ENCODE measurements at regions not wholly inside any gene's neighbourhood (a gene's known extent, or its start where the extent isn't known, plus 50 kb on each side); places are given as distances from the start of the nearest gene placed in this dataset.

DNA sequence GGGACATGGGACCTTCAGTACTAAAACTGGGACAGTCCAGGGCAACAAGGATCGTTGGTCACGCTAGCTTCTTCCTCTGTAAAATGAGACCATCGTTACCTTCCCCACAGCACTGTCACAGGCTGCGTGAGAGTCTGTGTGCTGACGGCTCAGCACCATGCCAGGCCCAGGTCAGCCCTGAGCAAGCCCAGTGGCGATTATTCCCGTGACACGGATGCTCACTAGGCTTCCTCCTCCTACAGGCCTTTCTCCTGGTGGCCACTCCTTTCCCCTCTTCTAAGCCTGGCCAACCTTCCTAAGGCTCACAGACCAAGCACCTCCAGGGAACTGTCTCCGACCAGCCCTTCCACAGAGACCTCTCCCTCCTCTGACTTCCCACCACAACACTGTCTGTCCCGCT, 69.3 kb upstream of the RUNX3 start:
- Histone ChIP-seq H3K27ac (no peak overlapping the region), H3K36me3 (no peaks in the 10 kb centered on the region), H3K4me3 (no peak overlapping the region), H3K27me3 (no peaks in the 10 kb centered on the region), H3K9me3 (no peaks in the 10 kb centered on the region), H3K4me1 (no peaks in the 10 kb centered on the region)
- DNase-seq (no peak), FAIRE-seq (no peak), ATAC-seq (no peak)
- 79 to 87% methylated on average over 10 of the region's 10 CpGs for WGBS, 2 donors
- intact Hi-C loops (cut with DNase I): no loop called here
- TF ChIP-seq, protein P1, sequence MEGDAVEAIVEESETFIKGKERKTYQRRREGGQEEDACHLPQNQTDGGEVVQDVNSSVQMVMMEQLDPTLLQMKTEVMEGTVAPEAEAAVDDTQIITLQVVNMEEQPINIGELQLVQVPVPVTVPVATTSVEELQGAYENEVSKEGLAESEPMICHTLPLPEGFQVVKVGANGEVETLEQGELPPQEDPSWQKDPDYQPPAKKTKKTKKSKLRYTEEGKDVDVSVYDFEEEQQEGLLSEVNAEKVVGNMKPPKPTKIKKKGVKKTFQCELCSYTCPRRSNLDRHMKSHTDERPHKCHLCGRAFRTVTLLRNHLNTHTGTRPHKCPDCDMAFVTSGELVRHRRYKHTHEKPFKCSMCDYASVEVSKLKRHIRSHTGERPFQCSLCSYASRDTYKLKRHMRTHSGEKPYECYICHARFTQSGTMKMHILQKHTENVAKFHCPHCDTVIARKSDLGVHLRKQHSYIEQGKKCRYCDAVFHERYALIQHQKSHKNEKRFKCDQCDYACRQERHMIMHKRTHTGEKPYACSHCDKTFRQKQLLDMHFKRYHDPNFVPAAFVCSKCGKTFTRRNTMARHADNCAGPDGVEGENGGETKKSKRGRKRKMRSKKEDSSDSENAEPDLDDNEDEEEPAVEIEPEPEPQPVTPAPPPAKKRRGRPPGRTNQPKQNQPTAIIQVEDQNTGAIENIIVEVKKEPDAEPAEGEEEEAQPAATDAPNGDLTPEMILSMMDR (IDR thresholded peaks at IDR 0.05): no peak

DNA sequence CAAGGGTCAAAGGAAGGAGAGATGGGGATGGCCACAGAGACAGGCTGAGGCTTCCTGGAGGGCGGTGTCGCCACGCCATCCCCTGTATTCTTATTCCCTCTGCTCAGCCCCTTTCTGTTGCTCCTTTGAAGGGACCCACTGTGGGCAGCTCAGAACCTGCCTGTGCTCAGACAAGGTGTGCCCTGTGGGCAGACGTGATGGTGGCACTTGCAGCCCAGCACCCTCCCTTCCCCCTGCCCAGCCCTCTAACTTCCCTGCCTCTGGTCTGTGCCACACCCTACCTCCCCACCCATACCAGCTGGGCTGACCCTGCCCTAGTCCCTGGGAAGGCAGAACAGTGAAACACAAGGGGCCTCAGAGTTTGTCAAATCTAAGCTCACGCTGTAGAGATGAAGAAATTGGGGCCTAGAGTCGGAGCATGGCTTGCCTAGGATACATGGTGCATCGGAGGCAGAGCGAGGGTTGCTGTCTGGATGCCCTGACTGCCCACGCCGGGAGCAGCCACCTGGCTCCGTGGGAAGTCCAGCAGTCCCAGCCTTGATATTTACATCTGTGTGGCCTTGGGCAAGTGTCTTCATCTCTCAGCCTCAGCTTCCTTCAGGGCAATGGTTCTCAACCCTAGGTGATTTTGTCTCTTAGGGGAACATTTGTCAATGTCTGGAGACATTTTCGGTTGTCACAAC, 68.6 kb upstream of the RUNX3 start:
- TF ChIP-seq, protein P1 (IDR thresholded peaks at IDR 0.05): no peak
- 76 to 78% methylated on average over 12 of the region's 12 CpGs for WGBS, 2 donors
- no peak overlapping the region for H3K27ac ChIP-seq
- H3K9me3 ChIP-seq: no peaks in the 10 kb centered on the region
- peak in 1 of 6 donors; percentile 14 for DNase-seq
- no peak overlapping the region for H3K4me3 ChIP-seq
- no peaks in the 10 kb centered on the region for H3K36me3 ChIP-seq
- no peaks in the 10 kb centered on the region for H3K27me3 ChIP-seq
- no peak for FAIRE-seq
- no peak for ATAC-seq
- H3K4me1 ChIP-seq: no peaks in the 10 kb centered on the region
- intact Hi-C loops (cut with DNase I): no loop called here

DNA sequence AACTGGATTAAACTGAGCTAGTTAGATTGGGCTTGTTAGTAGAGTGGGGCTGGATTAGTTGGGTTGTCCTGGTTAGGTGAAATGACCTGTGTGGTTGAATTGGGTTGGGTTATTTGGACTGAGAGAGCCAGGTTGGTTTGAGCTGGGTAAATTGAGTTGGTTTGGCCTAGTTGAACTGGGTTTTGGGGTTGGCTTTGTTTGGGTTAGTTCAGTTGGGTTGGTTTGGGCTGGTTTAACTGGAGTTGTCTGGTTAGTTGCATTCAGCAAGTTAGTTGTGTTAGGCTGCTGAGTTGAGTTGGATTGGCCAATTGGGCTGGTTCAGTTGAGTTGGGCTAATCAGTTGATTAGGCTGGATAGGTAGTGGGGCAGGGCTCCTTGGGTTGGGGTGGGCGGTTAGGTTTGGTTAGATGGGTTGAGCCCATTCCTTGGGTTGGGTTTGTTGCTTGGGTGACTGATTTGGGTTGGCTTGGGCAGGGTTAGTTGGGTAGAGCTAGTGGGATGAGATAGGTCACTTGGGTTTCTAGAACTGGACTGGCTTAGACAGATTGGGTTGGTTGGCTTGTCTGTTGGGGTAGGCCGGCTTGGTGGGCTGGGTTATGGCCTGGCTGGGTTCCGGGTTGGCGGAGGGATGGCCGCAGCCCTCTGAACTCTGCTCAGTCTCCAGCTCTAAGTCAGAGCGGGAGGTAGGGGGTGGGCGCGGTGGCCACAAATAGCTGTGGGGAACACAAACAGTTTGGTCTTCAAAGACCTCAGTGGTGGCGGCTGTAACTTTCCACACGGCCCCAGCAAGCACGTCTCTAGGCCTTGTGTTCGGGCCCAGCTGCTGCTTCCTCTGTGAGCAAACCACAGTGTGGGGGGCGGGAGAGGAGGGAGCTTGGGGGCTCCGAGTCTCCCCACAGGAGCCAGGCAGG, 67.2 kb upstream of the RUNX3 start:
- 84 to 86% methylated on average over 14 of the region's 14 CpGs for WGBS, 2 donors
- DNase-seq (no peak), FAIRE-seq (no peak)

DNA sequence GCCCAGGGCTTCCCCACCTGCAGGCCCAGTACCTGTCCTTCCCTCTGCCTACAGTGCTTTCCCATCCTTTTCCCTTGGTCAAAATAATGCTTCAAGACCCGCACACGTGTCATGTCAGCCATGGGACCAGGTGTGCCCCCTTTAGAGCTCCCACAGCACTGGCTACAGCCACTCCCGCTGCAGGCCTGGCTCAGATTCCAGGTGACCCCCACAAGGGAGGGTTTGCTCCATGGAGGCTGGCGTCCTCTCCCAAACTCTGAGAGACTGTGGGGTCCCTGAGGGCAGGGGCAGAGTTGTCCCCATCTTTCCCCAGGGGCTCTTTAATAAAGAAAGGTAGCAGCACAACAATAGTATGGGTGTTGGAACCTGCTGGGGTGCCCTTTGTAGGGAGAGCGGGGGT, 66.4 kb upstream of the RUNX3 start:
- H3K27ac ChIP-seq: no peak overlapping the region
- no peak overlapping the region for H3K4me3 ChIP-seq
- no peaks in the 10 kb centered on the region for H3K9me3 ChIP-seq
- intact Hi-C loops (cut with DNase I): no loop called here
- H3K4me1 ChIP-seq: no peaks in the 10 kb centered on the region
- TF ChIP-seq, protein P1 (IDR thresholded peaks at IDR 0.05): no peak
- WGBS, 2 donors: 70 to 77% methylated on average over 5 of the region's 5 CpGs
- ATAC-seq (no peak), FAIRE-seq (no peak), DNase-seq (peak in 1 of 6 donors; percentile 19)
- no peaks in the 10 kb centered on the region for H3K36me3 ChIP-seq
- H3K27me3 ChIP-seq: no peaks in the 10 kb centered on the region

More for the DNA sequence above, 67.2 kb upstream of the RUNX3 start:
- ATAC-seq: no peak
- Histone ChIP-seq H3K4me1 (no peaks in the 10 kb centered on the region), H3K4me3 (no peak overlapping the region), H3K27ac (no peak overlapping the region), H3K27me3 (no peaks in the 10 kb centered on the region), H3K36me3 (no peaks in the 10 kb centered on the region), H3K9me3 (no peaks in the 10 kb centered on the region)
- TF ChIP-seq, protein P1 (IDR thresholded peaks at IDR 0.05): no peak
- intact Hi-C loops (cut with DNase I): no loop called here

Measured in pancreas (tissue), 10 donors.